ENCODE measurements at regions not wholly inside any gene's neighbourhood (a gene's known extent, or its start where the extent isn't known, plus 50 kb on each side); places are given as distances from the start of the nearest gene placed in this dataset.

- Histone ChIP-seq H3K9ac (ENCODE audit: low read length) (no peak overlapping the region), H3K4me1 (ENCODE audit: control insufficient read depth, insufficient read depth, low read length) (no peaks in the 10 kb centered on the region), H3K4me3 (ENCODE audit: low read length) (no peak overlapping the region), H3K27me3 (replicated peaks; ENCODE audit: control insufficient read depth, insufficient read depth, low read length) (no peaks in the 10 kb centered on the region), H3K9me3 (ENCODE audit: control insufficient read depth, low read length) (peaks cover 10% of the 10 kb centered on the region), H3K36me3 (ENCODE audit: control insufficient read depth, insufficient read depth, low read length, severe bottlenecking) (no peaks in the 10 kb centered on the region)
- DNase-seq (ENCODE audit: low read depth), result no peak
Measured at GRCh38 chr19:33982706-33983105, 186.0 kb downstream of the KCTD15 start.

DNA sequence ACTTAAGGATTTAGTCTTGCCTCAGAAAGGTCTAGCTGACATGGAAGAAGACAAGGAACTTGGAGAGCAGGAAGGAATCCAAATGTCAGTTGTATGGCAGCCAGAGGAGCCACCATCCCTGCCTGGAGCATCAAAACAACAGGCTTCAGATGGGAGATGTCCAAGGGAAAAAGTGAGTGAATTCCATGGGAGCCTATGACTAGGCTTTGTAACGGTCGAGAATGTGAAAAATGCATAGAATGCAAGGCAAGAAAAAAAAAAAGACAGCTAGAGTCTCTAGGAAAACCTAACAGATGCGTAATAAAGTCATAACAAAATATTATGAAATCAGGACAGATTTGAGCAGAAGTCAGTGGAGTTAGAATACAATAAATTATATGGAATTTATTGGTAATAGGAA lies 183.7 kb upstream of the LSM14A start:
- H3K27me3 ChIP-seq (replicated peaks; ENCODE audit: control insufficient read depth, insufficient read depth, low read length), result no peaks in the 10 kb centered on the region

DNA sequence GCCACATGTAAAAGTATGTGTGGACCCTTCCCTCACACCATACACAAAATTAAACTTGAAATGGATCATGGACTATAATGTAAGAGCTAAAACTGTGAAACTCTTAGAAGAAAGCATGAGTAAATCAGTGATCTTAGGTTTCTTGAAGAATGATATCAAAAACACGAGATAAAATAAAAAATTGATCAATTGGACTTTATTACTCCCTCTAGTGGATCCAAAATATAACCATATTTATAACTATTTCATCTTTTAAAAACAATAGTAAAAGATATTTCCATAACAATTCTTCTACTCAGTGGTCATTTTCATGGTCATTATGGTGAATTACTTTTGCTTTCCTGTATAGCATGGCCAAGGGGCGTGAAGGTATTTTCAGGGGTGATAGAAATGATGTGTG lies 174.6 kb upstream of the LSM14A start:
- Histone ChIP-seq H3K4me3 (ENCODE audit: low read length) (no peak overlapping the region), H3K9me3 (ENCODE audit: control insufficient read depth, low read length) (peaks cover 8% of the 10 kb centered on the region), H3K9ac (ENCODE audit: low read length) (no peak overlapping the region), H3K36me3 (ENCODE audit: control insufficient read depth, insufficient read depth, low read length, severe bottlenecking) (no peaks in the 10 kb centered on the region), H3K27me3 (replicated peaks; ENCODE audit: control insufficient read depth, insufficient read depth, low read length) (peaks cover 11% of the 10 kb centered on the region), H3K4me1 (ENCODE audit: control insufficient read depth, insufficient read depth, low read length) (no peaks in the 10 kb centered on the region)
- DNase-seq (ENCODE audit: low read depth), result peak; percentile 35

More for the DNA sequence above, 183.7 kb upstream of the LSM14A start:
- no peak for DNase-seq (ENCODE audit: low read depth)
- Histone ChIP-seq H3K36me3 (ENCODE audit: control insufficient read depth, insufficient read depth, low read length, severe bottlenecking) (no peaks in the 10 kb centered on the region), H3K4me3 (ENCODE audit: low read length) (no peak overlapping the region), H3K9me3 (ENCODE audit: control insufficient read depth, low read length) (peaks cover 35% of the 10 kb centered on the region), H3K9ac (ENCODE audit: low read length) (no peak overlapping the region), H3K4me1 (ENCODE audit: control insufficient read depth, insufficient read depth, low read length) (no peaks in the 10 kb centered on the region)

DNA sequence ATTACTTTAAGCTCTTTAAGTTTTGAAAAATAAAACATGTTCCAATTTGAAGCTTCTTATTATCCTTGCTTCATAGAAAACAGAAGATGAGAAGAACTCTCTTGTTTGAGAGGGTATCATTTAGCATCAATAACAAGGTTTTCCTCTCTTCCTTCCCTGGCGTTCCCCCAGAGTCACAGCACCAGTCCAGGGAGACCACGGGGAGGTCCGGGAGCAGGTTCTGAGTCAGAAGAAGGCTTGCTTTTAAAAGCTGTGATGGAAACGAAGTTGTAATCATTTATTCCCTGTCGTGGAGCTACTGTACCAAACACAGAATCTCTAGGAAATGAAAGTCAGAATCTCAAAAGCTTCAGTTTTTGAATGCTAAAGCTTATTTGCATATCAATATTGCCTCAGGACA lies 174.0 kb upstream of the LSM14A start:
- Histone ChIP-seq H3K9ac (ENCODE audit: low read length) (no peak overlapping the region), H3K36me3 (ENCODE audit: control insufficient read depth, insufficient read depth, low read length, severe bottlenecking) (no peaks in the 10 kb centered on the region), H3K9me3 (ENCODE audit: control insufficient read depth, low read length) (peaks cover 1% of the 10 kb centered on the region), H3K4me1 (ENCODE audit: control insufficient read depth, insufficient read depth, low read length) (no peaks in the 10 kb centered on the region), H3K27me3 (replicated peaks; ENCODE audit: control insufficient read depth, insufficient read depth, low read length) (peaks cover 11% of the 10 kb centered on the region), H3K4me3 (ENCODE audit: low read length) (no peak overlapping the region)
- DNase-seq (ENCODE audit: low read depth), result no peak

DNA sequence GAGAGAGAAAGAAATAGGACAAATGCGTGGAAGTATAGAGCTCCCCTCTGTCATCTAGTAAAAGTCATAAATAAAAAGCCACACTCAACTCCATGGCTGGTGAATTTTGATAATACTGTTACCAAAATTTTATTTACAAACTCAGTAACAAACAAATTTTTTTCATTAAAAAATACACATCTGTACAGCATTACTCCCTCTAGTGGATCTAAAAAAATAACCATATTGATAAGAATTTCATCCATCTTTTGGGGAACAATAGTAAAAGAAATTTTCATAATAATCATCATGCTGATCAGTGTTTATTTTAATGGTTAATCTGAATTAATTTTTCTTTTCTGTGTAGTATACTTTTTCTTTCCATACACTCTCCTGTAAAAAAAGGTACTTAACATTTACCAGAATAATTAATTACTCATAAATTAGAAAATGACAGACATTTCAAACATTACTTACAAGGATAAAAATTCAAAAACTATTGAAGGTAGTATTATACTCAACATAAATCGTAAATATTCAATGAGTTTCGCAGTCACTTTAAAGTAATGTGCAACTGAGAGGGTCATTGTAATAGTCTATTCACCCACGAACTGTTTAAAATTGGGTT lies 173.5 kb upstream of the LSM14A start:
- H3K4me1 ChIP-seq (ENCODE audit: control insufficient read depth, insufficient read depth, low read length), result no peaks in the 10 kb centered on the region
- H3K9ac ChIP-seq (ENCODE audit: low read length), result no peak overlapping the region
- H3K36me3 ChIP-seq (ENCODE audit: control insufficient read depth, insufficient read depth, low read length, severe bottlenecking), result no peaks in the 10 kb centered on the region
- H3K4me3 ChIP-seq (ENCODE audit: low read length), result no peak overlapping the region
- H3K27me3 ChIP-seq (replicated peaks; ENCODE audit: control insufficient read depth, insufficient read depth, low read length), result peaks cover 16% of the 10 kb centered on the region
- peak; percentile 73 for DNase-seq (ENCODE audit: low read depth)
- no peaks in the 10 kb centered on the region for H3K9me3 ChIP-seq (ENCODE audit: control insufficient read depth, low read length)

DNA sequence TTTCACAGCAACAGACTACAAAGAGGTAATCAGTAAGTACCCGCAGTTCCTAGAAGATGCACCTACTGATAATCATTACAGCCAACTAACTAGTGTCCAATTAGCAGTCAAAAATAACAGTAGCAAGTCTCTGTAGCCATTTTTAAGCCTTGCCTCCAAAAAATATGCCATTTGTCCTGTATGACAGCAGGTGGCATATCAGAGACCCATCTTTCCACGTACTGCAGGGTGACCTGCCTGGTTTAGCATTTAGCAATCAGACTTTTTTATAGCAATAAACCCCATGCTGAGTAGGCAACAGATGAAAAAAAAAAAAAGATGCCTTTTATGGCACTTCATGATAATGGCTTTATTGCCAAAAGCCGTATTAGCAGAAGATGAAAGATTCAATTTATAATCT lies 155.3 kb upstream of the LSM14A start:
- no peak overlapping the region for H3K9ac ChIP-seq (ENCODE audit: low read length)
- H3K4me3 ChIP-seq (ENCODE audit: low read length), result no peak overlapping the region
- H3K27me3 ChIP-seq (replicated peaks; ENCODE audit: control insufficient read depth, insufficient read depth, low read length), result peaks cover 5% of the 10 kb centered on the region
- DNase-seq (ENCODE audit: low read depth), result no peak
- H3K36me3 ChIP-seq (ENCODE audit: control insufficient read depth, insufficient read depth, low read length, severe bottlenecking), result no peaks in the 10 kb centered on the region
- H3K4me1 ChIP-seq (ENCODE audit: control insufficient read depth, insufficient read depth, low read length), result no peaks in the 10 kb centered on the region
- H3K9me3 ChIP-seq (ENCODE audit: control insufficient read depth, low read length), result peaks cover 17% of the 10 kb centered on the region

DNA sequence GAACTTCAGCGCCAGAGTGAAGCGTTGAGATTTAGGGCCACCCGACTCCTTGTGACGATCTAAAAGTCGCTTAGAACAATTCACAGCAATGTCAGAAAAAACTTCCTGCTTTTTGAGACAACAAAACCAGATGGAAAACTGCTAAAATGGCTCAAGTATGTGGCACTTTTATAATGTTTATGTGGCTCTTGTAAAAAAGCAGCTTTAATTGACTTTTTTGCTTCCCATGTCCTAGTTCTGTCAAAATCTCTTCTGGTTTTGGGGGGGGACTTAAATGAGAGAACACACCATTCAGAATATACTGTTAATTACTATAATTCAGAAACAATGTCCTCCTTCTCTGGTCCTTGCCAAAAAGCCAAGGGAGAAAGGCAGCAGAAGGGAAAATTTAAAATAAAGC lies 154.7 kb upstream of the LSM14A start:
- Histone ChIP-seq H3K9me3 (ENCODE audit: control insufficient read depth, low read length) (peaks cover 18% of the 10 kb centered on the region), H3K4me1 (ENCODE audit: control insufficient read depth, insufficient read depth, low read length) (no peaks in the 10 kb centered on the region), H3K36me3 (ENCODE audit: control insufficient read depth, insufficient read depth, low read length, severe bottlenecking) (no peaks in the 10 kb centered on the region), H3K27me3 (replicated peaks; ENCODE audit: control insufficient read depth, insufficient read depth, low read length) (peaks cover 5% of the 10 kb centered on the region), H3K9ac (ENCODE audit: low read length) (no peak overlapping the region), H3K4me3 (ENCODE audit: low read length) (no peak overlapping the region)
- DNase-seq (ENCODE audit: low read depth), result no peak

DNA sequence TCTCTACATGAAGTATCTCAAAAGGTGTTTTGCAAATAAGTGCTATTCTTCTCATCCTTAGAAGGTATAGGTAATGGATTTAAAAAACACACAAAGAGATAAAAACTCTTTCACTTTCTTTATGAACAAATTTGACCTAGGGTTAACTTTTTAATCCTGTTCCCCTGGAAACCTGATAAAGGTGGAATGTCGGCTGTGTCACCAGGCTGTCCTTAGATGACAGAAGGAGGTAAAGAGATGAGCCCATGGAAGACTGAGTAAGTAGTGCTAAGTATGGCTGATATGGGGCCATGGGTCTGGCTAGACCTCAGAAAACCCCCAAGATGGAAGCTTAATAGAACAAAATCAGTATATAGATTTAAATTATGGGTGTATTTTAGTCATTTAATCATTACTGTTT lies 153.8 kb upstream of the LSM14A start:
- peaks cover 27% of the 10 kb centered on the region for H3K9me3 ChIP-seq (ENCODE audit: control insufficient read depth, low read length)
- no peaks in the 10 kb centered on the region for H3K36me3 ChIP-seq (ENCODE audit: control insufficient read depth, insufficient read depth, low read length, severe bottlenecking)
- peaks cover 5% of the 10 kb centered on the region for H3K27me3 ChIP-seq (replicated peaks; ENCODE audit: control insufficient read depth, insufficient read depth, low read length)
- no peak overlapping the region for H3K9ac ChIP-seq (ENCODE audit: low read length)
- H3K4me1 ChIP-seq (ENCODE audit: control insufficient read depth, insufficient read depth, low read length), result no peaks in the 10 kb centered on the region
- no peak overlapping the region for H3K4me3 ChIP-seq (ENCODE audit: low read length)
- no peak for DNase-seq (ENCODE audit: low read depth)

DNA sequence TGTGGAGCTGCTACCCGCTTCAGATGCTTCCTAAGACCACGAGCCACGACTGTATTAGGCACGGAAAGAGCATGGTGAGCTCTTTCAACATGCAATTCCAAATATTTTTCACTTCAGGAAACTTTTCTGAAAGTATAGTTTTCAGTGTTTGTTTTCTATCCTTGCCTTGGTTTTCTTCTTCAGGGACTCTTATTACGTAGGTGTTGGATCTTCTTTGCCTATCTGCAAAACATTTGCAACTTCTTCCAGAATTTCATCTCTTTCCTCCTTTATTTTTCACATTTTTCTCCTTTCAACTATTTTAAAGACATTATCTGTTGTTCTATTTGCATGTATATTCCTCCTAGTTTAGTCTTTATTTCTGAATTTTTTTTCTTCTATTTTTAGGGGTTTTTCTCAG lies 148.9 kb upstream of the LSM14A start:
- Histone ChIP-seq H3K36me3 (ENCODE audit: control insufficient read depth, insufficient read depth, low read length, severe bottlenecking) (no peaks in the 10 kb centered on the region), H3K4me3 (ENCODE audit: low read length) (no peak overlapping the region), H3K9me3 (ENCODE audit: control insufficient read depth, low read length) (peaks cover 28% of the 10 kb centered on the region), H3K4me1 (ENCODE audit: control insufficient read depth, insufficient read depth, low read length) (no peaks in the 10 kb centered on the region), H3K9ac (ENCODE audit: low read length) (no peak overlapping the region), H3K27me3 (replicated peaks; ENCODE audit: control insufficient read depth, insufficient read depth, low read length) (peaks cover 3% of the 10 kb centered on the region)
- DNase-seq (ENCODE audit: low read depth), result no peak

DNA sequence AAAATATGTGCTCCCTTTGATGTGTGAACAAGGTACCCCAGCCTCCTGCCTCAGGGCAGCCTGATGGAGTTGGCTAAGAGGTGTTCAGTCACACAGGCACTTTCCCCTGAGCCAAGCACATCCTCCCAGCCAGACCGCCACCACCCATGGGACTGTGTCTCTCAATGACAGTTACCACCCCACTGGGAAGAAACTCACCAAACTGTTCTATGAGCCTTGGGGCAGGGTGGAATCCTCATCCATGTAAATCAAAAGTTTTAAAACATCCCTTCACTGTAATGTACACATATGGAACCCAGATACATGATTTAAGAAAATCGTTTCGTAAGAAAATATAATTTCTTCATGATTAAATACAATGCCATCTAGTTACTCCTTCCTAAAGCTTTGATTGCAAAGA lies 138.4 kb upstream of the LSM14A start:
- H3K9me3 ChIP-seq (ENCODE audit: control insufficient read depth, low read length), result no peaks in the 10 kb centered on the region
- H3K9ac ChIP-seq (ENCODE audit: low read length), result no peak overlapping the region
- DNase-seq (ENCODE audit: low read depth), result no peak
- no peaks in the 10 kb centered on the region for H3K27me3 ChIP-seq (replicated peaks; ENCODE audit: control insufficient read depth, insufficient read depth, low read length)
- no peak overlapping the region for H3K4me3 ChIP-seq (ENCODE audit: low read length)
- H3K4me1 ChIP-seq (ENCODE audit: control insufficient read depth, insufficient read depth, low read length), result no peaks in the 10 kb centered on the region
- no peaks in the 10 kb centered on the region for H3K36me3 ChIP-seq (ENCODE audit: control insufficient read depth, insufficient read depth, low read length, severe bottlenecking)

- H3K4me3 ChIP-seq (ENCODE audit: low read length), result no peak overlapping the region
- DNase-seq (ENCODE audit: low read depth), result no peak
- H3K36me3 ChIP-seq (ENCODE audit: control insufficient read depth, insufficient read depth, low read length, severe bottlenecking), result no peaks in the 10 kb centered on the region
- no peaks in the 10 kb centered on the region for H3K4me1 ChIP-seq (ENCODE audit: control insufficient read depth, insufficient read depth, low read length)
- H3K9me3 ChIP-seq (ENCODE audit: control insufficient read depth, low read length), result no peaks in the 10 kb centered on the region
- H3K27me3 ChIP-seq (replicated peaks; ENCODE audit: control insufficient read depth, insufficient read depth, low read length), result no peaks in the 10 kb centered on the region
- H3K9ac ChIP-seq (ENCODE audit: low read length), result no peak overlapping the region
Measured at GRCh38 chr19:34034318-34034846, 137.9 kb upstream of the LSM14A start.

GRCh38 chr19:34041925-34042521 lies 130.3 kb upstream of the LSM14A start:
- peak; percentile 76 for DNase-seq (ENCODE audit: low read depth)
- H3K4me1 ChIP-seq (ENCODE audit: control insufficient read depth, insufficient read depth, low read length), result no peaks in the 10 kb centered on the region
- H3K27me3 ChIP-seq (replicated peaks; ENCODE audit: control insufficient read depth, insufficient read depth, low read length), result peaks cover 3% of the 10 kb centered on the region
- H3K9me3 ChIP-seq (ENCODE audit: control insufficient read depth, low read length), result peaks cover 5% of the 10 kb centered on the region
- H3K4me3 ChIP-seq (ENCODE audit: low read length), result no peak overlapping the region
- no peaks in the 10 kb centered on the region for H3K36me3 ChIP-seq (ENCODE audit: control insufficient read depth, insufficient read depth, low read length, severe bottlenecking)
- H3K9ac ChIP-seq (ENCODE audit: low read length), result no peak overlapping the region

Measured in adipocyte (in vitro differentiated cells).